ENCODE measurements at regions not wholly inside any gene's neighbourhood (a gene's known extent, or its start where the extent isn't known, plus 50 kb on each side); places are given as distances from the start of the nearest gene placed in this dataset.

DNA sequence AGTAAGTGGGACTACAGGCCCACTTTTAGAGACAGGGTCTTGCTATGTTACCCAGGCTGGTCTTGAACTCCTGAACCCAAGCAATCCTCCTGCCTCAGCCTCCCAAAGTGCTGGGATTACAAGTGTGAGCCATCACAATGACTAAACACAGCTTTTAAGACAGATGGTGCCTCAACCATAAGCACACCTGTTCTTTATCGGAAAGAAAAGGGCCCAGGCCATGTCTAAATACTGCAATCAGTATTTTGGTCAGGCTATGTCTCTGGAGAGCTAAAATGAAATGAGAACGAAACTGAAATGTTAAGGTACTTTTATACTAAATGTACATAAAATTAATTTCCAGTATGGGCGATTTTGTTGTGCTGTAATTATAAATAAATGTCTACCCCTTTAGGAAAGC is 69.5 kb upstream of the SPTBN1 start:
- TF ChIP-seq, protein P1, sequence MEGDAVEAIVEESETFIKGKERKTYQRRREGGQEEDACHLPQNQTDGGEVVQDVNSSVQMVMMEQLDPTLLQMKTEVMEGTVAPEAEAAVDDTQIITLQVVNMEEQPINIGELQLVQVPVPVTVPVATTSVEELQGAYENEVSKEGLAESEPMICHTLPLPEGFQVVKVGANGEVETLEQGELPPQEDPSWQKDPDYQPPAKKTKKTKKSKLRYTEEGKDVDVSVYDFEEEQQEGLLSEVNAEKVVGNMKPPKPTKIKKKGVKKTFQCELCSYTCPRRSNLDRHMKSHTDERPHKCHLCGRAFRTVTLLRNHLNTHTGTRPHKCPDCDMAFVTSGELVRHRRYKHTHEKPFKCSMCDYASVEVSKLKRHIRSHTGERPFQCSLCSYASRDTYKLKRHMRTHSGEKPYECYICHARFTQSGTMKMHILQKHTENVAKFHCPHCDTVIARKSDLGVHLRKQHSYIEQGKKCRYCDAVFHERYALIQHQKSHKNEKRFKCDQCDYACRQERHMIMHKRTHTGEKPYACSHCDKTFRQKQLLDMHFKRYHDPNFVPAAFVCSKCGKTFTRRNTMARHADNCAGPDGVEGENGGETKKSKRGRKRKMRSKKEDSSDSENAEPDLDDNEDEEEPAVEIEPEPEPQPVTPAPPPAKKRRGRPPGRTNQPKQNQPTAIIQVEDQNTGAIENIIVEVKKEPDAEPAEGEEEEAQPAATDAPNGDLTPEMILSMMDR (IDR thresholded peaks at IDR 0.05), result no peak
- TF ChIP-seq POLR2A (IDR thresholded peaks at IDR 0.05; ENCODE audit: low read depth), result no peak
- TF ChIP-seq EP300 (IDR thresholded peaks at IDR 0.05), result no peak
